IPS-11a (cell line): ENCODE measurements at regions not wholly inside any gene's neighbourhood (a gene's known extent, or its start where the extent isn't known, plus 50 kb on each side); places are given as distances from the start of the nearest gene placed in this dataset.

Experiments
- H3K4me3 ChIP-seq: one replicate; pipeline ENCODE4 v1.5.1; 2013; ENCODE audit warnings: low read depth, low read length, control low read depth

GRCh38 chr16:63612462-63613227, 1509.2 kb downstream of the CDH11 start:
- H3K4me3 ChIP-seq = no peak overlapping the region

GRCh38 chr16:63606778-63607177, 1515.1 kb downstream of the CDH11 start:
- no peak overlapping the region for H3K4me3 ChIP-seq

GRCh38 chr16:63602206-63602927, 1519.5 kb downstream of the CDH11 start:
- H3K4me3 ChIP-seq = no peak overlapping the region

- no peak overlapping the region for H3K4me3 ChIP-seq
These were observed 1525.1 kb downstream of the CDH11 start for GRCh38 chr16:63596716-63597115.

GRCh38 chr16:63592852-63593251, 1529.0 kb downstream of the CDH11 start:
- no peak overlapping the region for H3K4me3 ChIP-seq

GRCh38 chr16:63581570-63581969, 1540.3 kb downstream of the CDH11 start:
- H3K4me3 ChIP-seq = no peak overlapping the region

- no peak overlapping the region for H3K4me3 ChIP-seq
These were observed 1542.6 kb upstream of the CDH8 start for GRCh38 chr16:63578791-63579190.

GRCh38 chr16:63577891-63578290, 1541.7 kb upstream of the CDH8 start:
- H3K4me3 ChIP-seq = no peak overlapping the region

GRCh38 chr16:63575041-63575440, 1538.8 kb upstream of the CDH8 start:
- no peak overlapping the region for H3K4me3 ChIP-seq

GRCh38 chr16:63568164-63568563, 1531.9 kb upstream of the CDH8 start:
- no peak overlapping the region for H3K4me3 ChIP-seq

- no peak overlapping the region for H3K4me3 ChIP-seq
These were observed 1527.7 kb upstream of the CDH8 start for GRCh38 chr16:63563819-63564505.

- H3K4me3 ChIP-seq = no peak overlapping the region
These were observed 1517.7 kb upstream of the CDH8 start for GRCh38 chr16:63553980-63554379.

GRCh38 chr16:63539276-63539675, 1503.0 kb upstream of the CDH8 start:
- H3K4me3 ChIP-seq = no peak overlapping the region

GRCh38 chr16:63530974-63531373, 1494.7 kb upstream of the CDH8 start:
- no peak overlapping the region for H3K4me3 ChIP-seq

- no peak overlapping the region for H3K4me3 ChIP-seq
These were observed 1494.0 kb upstream of the CDH8 start for GRCh38 chr16:63530208-63530607.

- H3K4me3 ChIP-seq = no peak overlapping the region
These were observed 1491.2 kb upstream of the CDH8 start for GRCh38 chr16:63527404-63527803.

- no peak overlapping the region for H3K4me3 ChIP-seq
These were observed 1480.2 kb upstream of the CDH8 start for GRCh38 chr16:63516394-63516793.

GRCh38 chr16:63512910-63513309, 1476.7 kb upstream of the CDH8 start:
- no peak overlapping the region for H3K4me3 ChIP-seq

- no peak overlapping the region for H3K4me3 ChIP-seq
These were observed 1461.2 kb upstream of the CDH8 start for GRCh38 chr16:63497408-63497807.

GRCh38 chr16:63496282-63496681, 1460.0 kb upstream of the CDH8 start:
- no peak overlapping the region for H3K4me3 ChIP-seq

- H3K4me3 ChIP-seq = no peak overlapping the region
These were observed 1452.7 kb upstream of the CDH8 start for GRCh38 chr16:63488955-63489354.

- no peak overlapping the region for H3K4me3 ChIP-seq
These were observed 1444.8 kb upstream of the CDH8 start for GRCh38 chr16:63481060-63481459.
